ENCODE measurements at regions not wholly inside any gene's neighbourhood (a gene's known extent, or its start where the extent isn't known, plus 50 kb on each side); places are given as distances from the start of the nearest gene placed in this dataset.

DNA sequence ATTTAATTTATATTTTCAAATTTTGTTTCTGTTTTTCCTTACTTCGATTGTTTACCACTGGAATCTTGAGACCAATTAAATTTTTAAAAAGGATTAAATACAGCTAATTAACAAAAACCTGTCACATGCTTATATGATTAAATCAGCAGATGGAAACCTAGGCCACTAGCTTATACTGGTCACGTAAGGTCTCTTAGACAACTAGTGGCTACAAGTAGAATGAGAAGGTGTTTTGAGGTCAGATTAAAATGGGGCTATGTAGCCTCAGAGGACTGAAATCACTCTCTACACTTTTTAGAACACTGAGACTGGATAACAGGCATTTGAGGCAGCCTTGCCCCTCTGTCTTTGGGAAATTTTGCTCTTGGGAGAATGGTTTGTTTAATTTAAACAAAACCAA lies 246.5 kb upstream of the ONECUT1 start:
- Histone ChIP-seq H3K9ac (no peak overlapping the region), H3K9me3 (no peaks in the 10 kb centered on the region), H3K27me3 (ENCODE audit: insufficient read depth) (no peaks in the 10 kb centered on the region; the same call in 1 of the 2 replicates), H3K36me3 (replicated peaks in 1 of 2; ENCODE audit: control insufficient read depth in 1 of 2, insufficient read depth in 2 of 2, low read length in 1 of 2) (no peaks in the 10 kb centered on the region), H3F3A (replicated peaks; ENCODE audit: insufficient read depth) (no peaks in the 10 kb centered on the region), H3K4me3 (ENCODE audit: low read depth in 2 of 2, low read length in 1 of 2) (no peak overlapping the region), H3K9me2 (no peaks in the 10 kb centered on the region), H2AFZ (ENCODE audit: low read depth) (no peak overlapping the region), H3K4me2 (no peak overlapping the region), H3K79me2 (ENCODE audit: insufficient read depth) (no peaks in the 10 kb centered on the region), H3K4me1 (ENCODE audit: control insufficient read depth in 1 of 2, insufficient read depth in 2 of 2, low read depth in 1 of 2, low read length in 1 of 2) (no peaks in the 10 kb centered on the region), H4K20me1 (ENCODE audit: insufficient read depth) (no peaks in the 10 kb centered on the region), H3K27ac (ENCODE audit: low read depth in 2 of 2, low read length in 1 of 2) (no peak overlapping the region)
- POLR2A ChIA-PET = no interaction called here
- TF ChIP-seq, protein P1, sequence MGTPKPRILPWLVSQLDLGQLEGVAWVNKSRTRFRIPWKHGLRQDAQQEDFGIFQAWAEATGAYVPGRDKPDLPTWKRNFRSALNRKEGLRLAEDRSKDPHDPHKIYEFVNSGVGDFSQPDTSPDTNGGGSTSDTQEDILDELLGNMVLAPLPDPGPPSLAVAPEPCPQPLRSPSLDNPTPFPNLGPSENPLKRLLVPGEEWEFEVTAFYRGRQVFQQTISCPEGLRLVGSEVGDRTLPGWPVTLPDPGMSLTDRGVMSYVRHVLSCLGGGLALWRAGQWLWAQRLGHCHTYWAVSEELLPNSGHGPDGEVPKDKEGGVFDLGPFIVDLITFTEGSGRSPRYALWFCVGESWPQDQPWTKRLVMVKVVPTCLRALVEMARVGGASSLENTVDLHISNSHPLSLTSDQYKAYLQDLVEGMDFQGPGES (IDR thresholded peaks at IDR 0.05; ENCODE audit: low read depth, low read length) = no peak
- no peak for TF ChIP-seq FOXM1 (IDR thresholded peaks at IDR 0.05; ENCODE audit: low read depth)
- TF ChIP-seq, protein P2, sequence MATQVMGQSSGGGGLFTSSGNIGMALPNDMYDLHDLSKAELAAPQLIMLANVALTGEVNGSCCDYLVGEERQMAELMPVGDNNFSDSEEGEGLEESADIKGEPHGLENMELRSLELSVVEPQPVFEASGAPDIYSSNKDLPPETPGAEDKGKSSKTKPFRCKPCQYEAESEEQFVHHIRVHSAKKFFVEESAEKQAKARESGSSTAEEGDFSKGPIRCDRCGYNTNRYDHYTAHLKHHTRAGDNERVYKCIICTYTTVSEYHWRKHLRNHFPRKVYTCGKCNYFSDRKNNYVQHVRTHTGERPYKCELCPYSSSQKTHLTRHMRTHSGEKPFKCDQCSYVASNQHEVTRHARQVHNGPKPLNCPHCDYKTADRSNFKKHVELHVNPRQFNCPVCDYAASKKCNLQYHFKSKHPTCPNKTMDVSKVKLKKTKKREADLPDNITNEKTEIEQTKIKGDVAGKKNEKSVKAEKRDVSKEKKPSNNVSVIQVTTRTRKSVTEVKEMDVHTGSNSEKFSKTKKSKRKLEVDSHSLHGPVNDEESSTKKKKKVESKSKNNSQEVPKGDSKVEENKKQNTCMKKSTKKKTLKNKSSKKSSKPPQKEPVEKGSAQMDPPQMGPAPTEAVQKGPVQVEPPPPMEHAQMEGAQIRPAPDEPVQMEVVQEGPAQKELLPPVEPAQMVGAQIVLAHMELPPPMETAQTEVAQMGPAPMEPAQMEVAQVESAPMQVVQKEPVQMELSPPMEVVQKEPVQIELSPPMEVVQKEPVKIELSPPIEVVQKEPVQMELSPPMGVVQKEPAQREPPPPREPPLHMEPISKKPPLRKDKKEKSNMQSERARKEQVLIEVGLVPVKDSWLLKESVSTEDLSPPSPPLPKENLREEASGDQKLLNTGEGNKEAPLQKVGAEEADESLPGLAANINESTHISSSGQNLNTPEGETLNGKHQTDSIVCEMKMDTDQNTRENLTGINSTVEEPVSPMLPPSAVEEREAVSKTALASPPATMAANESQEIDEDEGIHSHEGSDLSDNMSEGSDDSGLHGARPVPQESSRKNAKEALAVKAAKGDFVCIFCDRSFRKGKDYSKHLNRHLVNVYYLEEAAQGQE (IDR thresholded peaks at IDR 0.05; ENCODE audit: low read depth, low read length) = no peak
- no peak for TF ChIP-seq YY1 (IDR thresholded peaks at IDR 0.05; ENCODE audit: low read depth)
- TF ChIP-seq MXI1 (IDR thresholded peaks at IDR 0.05; ENCODE audit: low read depth, low read length) = no peak
- TF ChIP-seq RFX5 (IDR thresholded peaks at IDR 0.05; ENCODE audit: low read length) = no peak
- TF ChIP-seq, protein P3, sequence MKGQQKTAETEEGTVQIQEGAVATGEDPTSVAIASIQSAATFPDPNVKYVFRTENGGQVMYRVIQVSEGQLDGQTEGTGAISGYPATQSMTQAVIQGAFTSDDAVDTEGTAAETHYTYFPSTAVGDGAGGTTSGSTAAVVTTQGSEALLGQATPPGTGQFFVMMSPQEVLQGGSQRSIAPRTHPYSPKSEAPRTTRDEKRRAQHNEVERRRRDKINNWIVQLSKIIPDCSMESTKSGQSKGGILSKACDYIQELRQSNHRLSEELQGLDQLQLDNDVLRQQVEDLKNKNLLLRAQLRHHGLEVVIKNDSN (IDR thresholded peaks at IDR 0.05; ENCODE audit: borderline replicate concordance, low read depth) = no peak
- no peak for TF ChIP-seq MEF2A (IDR thresholded peaks at IDR 0.05; ENCODE audit: borderline replicate concordance, low read depth)
- TF ChIP-seq TEAD4 (IDR thresholded peaks at IDR 0.05; ENCODE audit: borderline replicate concordance, insufficient read depth) = no peak
- no peak for TF ChIP-seq POLR2AphosphoS5 (IDR thresholded peaks at IDR 0.05; ENCODE audit: low read depth, low read length)
- TF ChIP-seq FOSL2 (IDR thresholded peaks at IDR 0.05; ENCODE audit: borderline replicate concordance, low read depth) = no peak
- TF ChIP-seq GABPA (IDR thresholded peaks at IDR 0.05; ENCODE audit: low read depth) = no peak
- TF ChIP-seq ELF1 (IDR thresholded peaks at IDR 0.05) = no peak
- TF ChIP-seq TAF1 (IDR thresholded peaks at IDR 0.05; ENCODE audit: borderline replicate concordance, low read depth, low read length) = no peak
- DNase-seq = no peak
- CTCF ChIA-PET = no interaction called here
- 9% methylated on average over 2 of the region's 2 CpGs for WGBS (ENCODE audit: low lambda C conversion rate)

Data from SK-N-SH (cell line).